Loucy (cell line): ENCODE measurements at regions not wholly inside any gene's neighbourhood (a gene's known extent, or its start where the extent isn't known, plus 50 kb on each side); places are given as distances from the start of the nearest gene placed in this dataset.

Experiments
- H2AFZ ChIP-seq: fragments of 200-600 bp; sonication (generic); 2 replicates; pipeline ENCODE4 v1.6.0; 2016; ENCODE audit warnings: antibody characterized with exemption, mild to moderate bottlenecking, low read length, moderate library complexity
- H3F3A ChIP-seq: fragments of 200-600 bp; 2 replicates; pipeline ENCODE4 v1.6.0; 2016; ENCODE audit warnings: antibody characterized with exemption, low read depth, mild to moderate bottlenecking
- H3K27me3 ChIP-seq: fragments of 200-600 bp; sonication (generic); 2 replicates; pipeline ENCODE4 v1.6.1; 2014; ENCODE audit warnings: low read length, mild to moderate bottlenecking; ENCODE audit not compliant: insufficient read depth, poor library complexity, severe bottlenecking
- H3K36me3 ChIP-seq: fragments of 200-600 bp; sonication (generic); 2 replicates; pipeline ENCODE4 v1.6.1; 2016; ENCODE audit warnings: low read length; ENCODE audit not compliant: insufficient read depth
- H3K4me1 ChIP-seq: fragments of 200-600 bp; sonication (generic); 2 replicates; pipeline ENCODE4 v1.5.1; 2014; ENCODE audit warnings: low read length, mild to moderate bottlenecking; ENCODE audit not compliant: insufficient read depth, poor library complexity, severe bottlenecking
- H3K4me2 ChIP-seq: fragments of 200-600 bp; sonication (generic); 2 replicates; pipeline ENCODE4 v1.6.0; 2014; ENCODE audit warnings: antibody characterized with exemption, low read length, low read depth, mild to moderate bottlenecking; ENCODE audit not compliant: poor library complexity, severe bottlenecking
- H3K4me3 ChIP-seq: fragments of 200-600 bp; sonication (generic); 2 replicates; pipeline ENCODE4 v1.5.1; 2014; ENCODE audit warnings: low read length, mild to moderate bottlenecking, mixed read lengths; ENCODE audit not compliant: poor library complexity, severe bottlenecking
- H3K79me2 ChIP-seq: fragments of 200-600 bp; sonication (generic); 2 replicates; pipeline ENCODE4 v1.6.1; 2014; ENCODE audit warnings: low read length; ENCODE audit not compliant: insufficient read depth
- H3K9ac ChIP-seq: fragments of 200-600 bp; sonication (generic); 2 replicates; pipeline ENCODE4 v1.6.0; 2014; ENCODE audit warnings: mild to moderate bottlenecking, low read depth, low read length, moderate library complexity; ENCODE audit not compliant: poor library complexity, severe bottlenecking
- H3K9me2 ChIP-seq: fragments of 200-600 bp; sonication (generic); replicated peaks from 2 replicates; pipeline ENCODE4 v1.6.1; 2016; ENCODE audit warnings: low read depth, low read length, mixed read lengths
- H3K9me3 ChIP-seq: fragments of 200-600 bp; sonication (generic); 2 replicates; pipeline ENCODE4 v1.6.1; 2014; ENCODE audit warnings: mild to moderate bottlenecking, antibody characterized with exemption, low read length, low read depth; ENCODE audit not compliant: insufficient read depth
- H4K20me1 ChIP-seq: fragments of 200-600 bp; sonication (generic); 2 replicates; pipeline ENCODE4 v1.6.0; 2014; ENCODE audit warnings: antibody characterized with exemption, low read length, mild to moderate bottlenecking; ENCODE audit not compliant: insufficient read depth, poor library complexity, severe bottlenecking
- CTCF ChIP-seq: fragments of 200-600 bp; sonication (generic); conservative IDR thresholded peaks from 2 replicates; pipeline ENCODE4 v1.5.1; 2014; ENCODE audit warnings: mild to moderate bottlenecking, antibody characterized with exemption, low read length
- EZH2phosphoT487 ChIP-seq: fragments of 200-600 bp; IDR thresholded peaks from 2 replicates; pipeline ENCODE4 v1.6.1; 2018; ENCODE audit warnings: antibody characterized with exemption, mild to moderate bottlenecking, moderate library complexity, borderline replicate concordance

GRCh38 chr22:19629331-19629719, 85.0 kb upstream of the SEPTIN5 start:
- no peak overlapping the region for H3K4me3 ChIP-seq
- H3K9me3 ChIP-seq = no peaks in the 10 kb centered on the region
- H3K4me2 ChIP-seq = peak overlapping the region; percentile 21
- H3K27me3 ChIP-seq = no peaks in the 10 kb centered on the region
- peaks cover 11% of the 10 kb centered on the region for H3K4me1 ChIP-seq
- peak overlapping the region; percentile 83 for H2AFZ ChIP-seq
- no peak for TF ChIP-seq CTCF
- TF ChIP-seq EZH2phosphoT487 = no peak
- no peaks in the 10 kb centered on the region for H3K9me2 ChIP-seq
- no peaks in the 10 kb centered on the region for H3K36me3 ChIP-seq
- no peaks in the 10 kb centered on the region for H3F3A ChIP-seq
- H4K20me1 ChIP-seq = no peaks in the 10 kb centered on the region
- no peaks in the 10 kb centered on the region for H3K79me2 ChIP-seq
- H3K9ac ChIP-seq = peak overlapping the region; percentile 45

DNA sequence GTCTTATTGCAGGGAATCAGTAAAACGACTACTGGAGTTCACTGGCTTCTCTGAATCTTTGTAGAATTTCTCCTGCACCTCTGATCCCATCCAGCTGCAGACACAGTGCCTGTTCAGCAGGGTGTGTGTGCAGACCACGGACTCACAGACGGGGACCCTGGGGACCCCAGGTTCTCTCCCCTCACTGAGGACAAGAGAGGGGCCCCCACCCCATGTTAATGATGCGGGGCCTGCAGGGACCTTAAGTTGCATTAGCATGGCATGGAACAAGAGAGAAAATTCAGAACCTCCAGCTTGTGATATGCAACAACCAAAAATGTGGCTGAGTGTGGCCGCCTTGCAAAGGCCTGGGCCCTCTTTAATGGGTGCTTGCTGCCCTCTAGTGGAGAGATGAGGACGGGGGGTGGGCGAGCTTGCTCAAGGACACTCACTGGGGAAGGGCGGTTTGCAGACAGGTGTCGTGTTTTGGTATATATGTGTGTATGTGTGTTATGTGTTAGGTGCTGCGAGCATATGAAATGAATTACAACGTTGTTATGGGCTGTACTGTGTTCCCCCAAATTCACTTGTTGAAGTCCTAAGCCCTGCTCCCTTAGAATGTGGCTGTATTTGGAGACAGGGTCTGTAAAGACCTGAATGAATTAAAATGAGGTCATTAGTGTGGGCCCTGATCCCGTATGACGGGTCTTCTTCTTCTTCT, 84.4 kb upstream of the SEPTIN5 start:
- Histone ChIP-seq H3K4me2 (peak overlapping the region; percentile 21), H2AFZ (peak overlapping the region; percentile 83), H3K79me2 (no peaks in the 10 kb centered on the region), H3K9me3 (no peaks in the 10 kb centered on the region), H3K9me2 (no peaks in the 10 kb centered on the region), H3K4me1 (peaks cover 11% of the 10 kb centered on the region), H3K36me3 (no peaks in the 10 kb centered on the region), H4K20me1 (no peaks in the 10 kb centered on the region), H3K27me3 (no peaks in the 10 kb centered on the region), H3K9ac (peak overlapping the region; percentile 45), H3K4me3 (no peak overlapping the region), H3F3A (no peaks in the 10 kb centered on the region)
- TF ChIP-seq CTCF (peak; percentile 95), EZH2phosphoT487 (no peak)

DNA sequence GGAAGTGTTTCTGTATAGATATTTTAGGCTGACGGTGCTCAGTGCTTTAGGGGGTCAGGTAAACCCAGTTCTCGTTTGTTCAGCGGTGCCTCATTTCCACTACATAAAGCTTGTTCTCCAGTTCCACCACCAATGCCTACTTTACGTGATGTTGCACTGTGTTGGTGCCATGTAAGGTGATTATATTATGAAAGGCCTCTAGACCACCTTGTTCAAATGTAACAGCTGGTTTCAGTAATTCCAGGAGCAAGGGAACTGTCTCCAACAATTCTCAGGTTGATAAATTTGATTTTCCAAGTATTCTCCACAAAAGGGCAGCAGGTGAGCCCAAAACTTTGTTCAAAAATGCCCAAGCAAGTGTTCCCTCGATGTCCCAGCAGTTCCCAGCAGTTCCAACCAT, 83.7 kb upstream of the SEPTIN5 start:
- Histone ChIP-seq H3K9ac (no peak overlapping the region), H2AFZ (no peak overlapping the region), H3K27me3 (no peaks in the 10 kb centered on the region), H3K9me3 (no peaks in the 10 kb centered on the region), H3K36me3 (no peaks in the 10 kb centered on the region), H4K20me1 (no peaks in the 10 kb centered on the region), H3F3A (no peaks in the 10 kb centered on the region), H3K4me1 (peaks cover 9% of the 10 kb centered on the region), H3K79me2 (no peaks in the 10 kb centered on the region), H3K9me2 (no peaks in the 10 kb centered on the region), H3K4me3 (no peak overlapping the region), H3K4me2 (no peak overlapping the region)
- TF ChIP-seq CTCF = no peak
- no peak for TF ChIP-seq EZH2phosphoT487
